Activated CD8-positive, alpha-beta memory T cell treated with anti-CD3 and anti-CD28 coated beads, Interleukin-2, amount 50 U/mL, for 4 hours (primary cell): ENCODE measurements at regions not wholly inside any gene's neighbourhood (a gene's known extent, or its start where the extent isn't known, plus 50 kb on each side); places are given as distances from the start of the nearest gene placed in this dataset.

Experiments used
- DNase-seq: peaks from one replicate; pipeline ENCODE4 v3.0.0-alpha.2; 2020

- no peak for DNase-seq
Measured at GRCh38 chr2:176956791-176957190, 255.8 kb upstream of the HNRNPA3 start.

- DNase-seq: no peak
Measured at GRCh38 chr2:176959614-176960013, 253.0 kb upstream of the HNRNPA3 start.

- no peak for DNase-seq
Measured at GRCh38 chr2:176960061-176960460, 252.5 kb upstream of the HNRNPA3 start.

GRCh38 chr2:176960736-176961520 is 251.7 kb upstream of the HNRNPA3 start:
- DNase-seq: no peak

GRCh38 chr2:176961775-176962619 is 250.6 kb upstream of the HNRNPA3 start:
- no peak for DNase-seq

- no peak for DNase-seq
Measured at GRCh38 chr2:176963568-176964287, 248.9 kb upstream of the HNRNPA3 start.

GRCh38 chr2:176967911-176968450 is 244.6 kb upstream of the HNRNPA3 start:
- no peak for DNase-seq

GRCh38 chr2:176969642-176970359 is 242.8 kb upstream of the HNRNPA3 start:
- no peak for DNase-seq

- DNase-seq: no peak
Measured at GRCh38 chr2:176976736-176977685, 235.6 kb upstream of the HNRNPA3 start.

GRCh38 chr2:176978921-176979320 is 233.7 kb upstream of the HNRNPA3 start:
- DNase-seq: no peak

- no peak for DNase-seq
Measured at GRCh38 chr2:176979981-176980710, 232.4 kb upstream of the HNRNPA3 start.

- no peak for DNase-seq
Measured at GRCh38 chr2:176984987-176985386, 227.6 kb upstream of the HNRNPA3 start.

GRCh38 chr2:176985871-176986270 is 226.7 kb upstream of the HNRNPA3 start:
- DNase-seq: no peak

- DNase-seq: no peak
Measured at GRCh38 chr2:176986487-176986886, 226.1 kb upstream of the HNRNPA3 start.

- no peak for DNase-seq
Measured at GRCh38 chr2:176991411-176991810, 221.2 kb upstream of the HNRNPA3 start.

GRCh38 chr2:176997074-176997791 is 215.4 kb upstream of the HNRNPA3 start:
- no peak for DNase-seq

- DNase-seq: no peak
Measured at GRCh38 chr2:176997792-176998169, 214.8 kb upstream of the HNRNPA3 start.

- DNase-seq: no peak
Measured at GRCh38 chr2:176999301-176999700, 213.3 kb upstream of the HNRNPA3 start.

GRCh38 chr2:177000061-177000714 is 212.4 kb upstream of the HNRNPA3 start:
- DNase-seq: no peak
